IMR-90 (cell line): ENCODE measurements at regions not wholly inside any gene's neighbourhood (a gene's known extent, or its start where the extent isn't known, plus 50 kb on each side); places are given as distances from the start of the nearest gene placed in this dataset.

Source experiments
- ATAC-seq: fragments of 200-7000 bp; cut with Tn5 transposase; 2 replicates; pipeline ENCODE4 v1.9.1; 2020; ENCODE audit warnings: low read depth, mild to moderate bottlenecking, moderate library complexity
- BruUV-seq: library from RNA; stranded (reverse); fragments of 400-500 nt; replicated peaks from 2 replicates; lab custom pipeline; 2021; lab: Mats Ljungman, UMichigan
- CTCF ChIA-PET: fragments of 300-600 bp; formaldehyde crosslinking; extraction: SDS; loops from one replicate; lab custom pipeline; 2021; ENCODE audit warnings: antibody characterized with exemption; lab: Yijun Ruan, JAX
- POLR2A ChIA-PET: fragments of 300-600 bp; sonication (Branson Sonifier 250); formaldehyde crosslinking; loops from one replicate; lab custom pipeline; 2022; ENCODE audit warnings: antibody characterized with exemption; ENCODE audit not compliant: unreplicated experiment; lab: Charles Lee
- DNase-seq: peaks from one replicate; pipeline ENCODE4 v3.0.0; 2013
- H2AFZ ChIP-seq: replicated peaks from 2 replicates; pipeline ENCODE3; 2013; ENCODE audit warnings: low read length, mild to moderate bottlenecking; ENCODE audit not compliant: poor library complexity
- H2AK5ac ChIP-seq: 2 replicates; pipeline ENCODE4 v1.6.1; 2013; ENCODE audit warnings: low read depth, low read length, inconsistent platforms
- H2AK9ac ChIP-seq: replicated peaks from 2 replicates; pipeline ENCODE3; 2013; ENCODE audit warnings: mild to moderate bottlenecking, low read depth, low read length, moderate library complexity; ENCODE audit not compliant: poor library complexity
- H2BK120ac ChIP-seq: 2 replicates; pipeline ENCODE4 v1.6.1; 2013; ENCODE audit warnings: low read depth, low read length, inconsistent platforms
- H2BK15ac ChIP-seq: 3 replicates; pipeline ENCODE4 v1.6.1; 2013; ENCODE audit warnings: low read depth, low read length, inconsistent platforms
- H2BK20ac ChIP-seq: 2 replicates; pipeline ENCODE4 v1.6.1; 2013; ENCODE audit warnings: low read depth, mild to moderate bottlenecking, inconsistent platforms, low read length, moderate library complexity
- H2BK5ac ChIP-seq: 2 replicates; pipeline ENCODE4 v1.6.1; 2013; ENCODE audit warnings: mild to moderate bottlenecking, low read depth, low read length, inconsistent platforms; ENCODE audit not compliant: poor library complexity, severe bottlenecking
- H3K14ac ChIP-seq: replicated peaks from 2 replicates; pipeline ENCODE4 v1.6.1; 2013; ENCODE audit warnings: low read depth, low read length, inconsistent platforms
- H3K18ac ChIP-seq: 2 replicates; pipeline ENCODE4 v1.6.1; 2013; ENCODE audit warnings: low read depth, low read length, control low read depth
- H3K23ac ChIP-seq: 2 replicates; pipeline ENCODE4 v1.6.1; 2013; ENCODE audit warnings: low read depth, low read length, inconsistent platforms
- H3K27ac ChIP-seq: 2 replicates; pipeline ENCODE4 v1.5.1; 2013; ENCODE audit warnings: mild to moderate bottlenecking, control low read depth, low read length; ENCODE audit not compliant: insufficient read depth
- H3K27me3 ChIP-seq: 2 replicates; pipeline ENCODE4 v1.6.1; 2013; ENCODE audit warnings: low read length; ENCODE audit not compliant: control insufficient read depth, insufficient read depth
- H3K36me3 ChIP-seq: 2 replicates; pipeline ENCODE4 v1.6.1; 2013; ENCODE audit warnings: low read length, mixed read lengths; ENCODE audit not compliant: control insufficient read depth, insufficient read depth
- H3K4ac ChIP-seq: 2 replicates; pipeline ENCODE4 v1.6.1; 2013; ENCODE audit warnings: low read depth, low read length, inconsistent platforms
- H3K4me1 ChIP-seq: 2 replicates; pipeline ENCODE4 v1.6.1; 2013; ENCODE audit warnings: low read length, mixed read lengths; ENCODE audit not compliant: control insufficient read depth, insufficient read depth
- H3K4me2 ChIP-seq: 2 replicates; pipeline ENCODE4 v1.6.1; 2013; ENCODE audit warnings: low read depth, mild to moderate bottlenecking, control low read depth, low read length, moderate library complexity
- H3K4me3 ChIP-seq: 2 replicates; pipeline ENCODE4 v1.5.1; 2013; ENCODE audit warnings: low read depth, mild to moderate bottlenecking, control low read depth, low read length, moderate library complexity; ENCODE audit not compliant: insufficient read depth
- H3K56ac ChIP-seq: 2 replicates; pipeline ENCODE4 v1.6.1; 2013; ENCODE audit warnings: low read length, inconsistent platforms; ENCODE audit not compliant: insufficient read depth; ENCODE audit errors: extremely low read depth
- H3K79me1 ChIP-seq, 2 experiments: 2 replicates each; pipeline ENCODE4 v1.6.1; 2013; ENCODE audit warnings: low read length in 2 of 2, inconsistent platforms in 1 of 2, low read depth in 1 of 2
- H3K9ac ChIP-seq: 2 replicates; pipeline ENCODE4 v1.6.1; 2013; ENCODE audit warnings: low read depth, low read length, control low read depth
- H3K9me1 ChIP-seq: 2 replicates; pipeline ENCODE4 v1.6.1; 2013; ENCODE audit warnings: low read length, inconsistent platforms; ENCODE audit not compliant: insufficient read depth
- H3K9me3 ChIP-seq: 2 replicates; pipeline ENCODE4 v1.6.1; 2013; ENCODE audit warnings: low read length; ENCODE audit not compliant: control insufficient read depth, insufficient read depth
- H4K20me1 ChIP-seq: 2 replicates; pipeline ENCODE4 v1.6.1; 2013; ENCODE audit warnings: low read length, inconsistent platforms; ENCODE audit not compliant: insufficient read depth
- H4K5ac ChIP-seq: 2 replicates; pipeline ENCODE4 v1.6.1; 2013; ENCODE audit warnings: mild to moderate bottlenecking, low read depth, low read length, control low read depth
- H4K8ac ChIP-seq, 2 experiments: 2 replicates each; pipeline ENCODE4 v1.6.1; 2013; ENCODE audit warnings: low read depth in 2 of 2, low read length in 2 of 2, control low read depth in 1 of 2, inconsistent platforms in 1 of 2
- H4K91ac ChIP-seq: 2 replicates; pipeline ENCODE4 v1.6.1; 2013; ENCODE audit warnings: low read depth, low read length, inconsistent platforms; ENCODE audit not compliant: insufficient read depth
- ELK1 ChIP-seq: fragments of 150-350 bp; IDR thresholded peaks from 2 replicates; pipeline ENCODE4 v1.6.1; 2016; ENCODE audit warnings: low read depth, mild to moderate bottlenecking, low read length, moderate library complexity, borderline replicate concordance
- NFE2L2 ChIP-seq: fragments of 150-350 bp; IDR thresholded peaks from 2 replicates; pipeline ENCODE4 v1.6.1; 2016; ENCODE audit warnings: low read depth, mild to moderate bottlenecking, low read length
- RCOR1 ChIP-seq: IDR thresholded peaks from 2 replicates; pipeline ENCODE4 v1.6.1; 2012; ENCODE audit warnings: mild to moderate bottlenecking, low read length, improper control_type of control experiment; ENCODE audit not compliant: insufficient replicate concordance
- RFX5 ChIP-seq: IDR thresholded peaks from 2 replicates; pipeline ENCODE4 v1.8.0; 2012; ENCODE audit warnings: low read depth, mild to moderate bottlenecking, low read length, moderate library complexity
- WGBS, 2 experiments: methylation state at CpG; one replicate each; pipeline versions ENCODE4 v1.1.5 to v1.1.7; 2013; ENCODE audit warnings: missing lambda C conversion rate in 2 of 2; ENCODE audit not compliant: insufficient read length in 1 of 2; ENCODE audit errors: extremely low coverage in 2 of 2; 5-methylcytosine and 5-hydroxymethylcytosine counted together
- dilution Hi-C: fragments of 300-500 bp; cut with HindIII; formaldehyde crosslinking; loops from one replicate; pipeline ENCODE4 v1.14.3; 2018; ENCODE audit warnings: low sequenced_read_pairs; ENCODE audit not compliant: unreplicated experiment
- in situ Hi-C: fragments of 300-500 bp; cut with MboI; formaldehyde crosslinking; loops from 3 replicates; pipeline ENCODE4 v1.14.3; 2019; ENCODE audit warnings: low sequenced_read_pairs, inconsistent platforms, mixed read lengths
- intact Hi-C: fragments of 100-400 bp; cut with micrococcal nuclease; formaldehyde crosslinking; loops from 2 replicates; pipeline ENCODE4 v1.10.0; 2022

DNA sequence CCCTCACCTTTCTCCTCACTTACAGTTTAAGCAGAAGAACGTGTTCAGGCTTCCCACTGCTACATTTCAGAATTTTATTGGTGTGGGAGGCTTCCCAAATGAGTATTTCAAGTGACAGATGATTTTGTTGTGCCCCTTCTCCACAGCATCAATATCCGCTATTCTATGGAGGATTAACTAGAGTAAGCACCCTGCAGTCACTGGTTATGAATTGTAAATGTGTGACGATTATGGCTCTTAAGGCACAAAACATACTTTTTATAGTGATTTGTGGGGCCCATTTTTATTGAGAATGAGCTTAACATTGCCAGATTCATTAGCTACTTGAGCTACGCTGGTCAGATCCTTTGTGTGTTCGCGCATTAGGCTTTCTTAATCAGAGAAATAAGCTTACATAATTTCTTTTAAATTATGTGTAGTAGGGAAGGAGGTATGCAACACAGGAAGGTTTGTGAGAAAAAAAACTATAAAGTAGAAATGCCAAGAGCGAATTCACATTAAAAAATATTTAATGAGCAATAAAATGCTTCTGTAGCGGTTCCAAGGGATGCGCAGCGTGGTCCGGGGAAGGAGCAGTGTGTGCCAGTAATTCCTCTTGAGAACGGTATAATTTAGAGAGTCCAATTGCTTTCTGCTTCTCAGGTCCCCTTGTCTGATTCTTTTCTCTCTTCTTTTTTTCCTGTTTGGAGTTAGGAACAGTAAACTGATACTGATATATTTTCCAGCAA lies 2380.4 kb downstream of the MAT2B start:
- Histone ChIP-seq H2BK5ac (no peak overlapping the region), H2AK5ac (no peak overlapping the region), H3K23ac (no peak overlapping the region), H3K79me1 (no peaks in the 10 kb centered on the region), H3K4me3 (no peak overlapping the region), H3K27me3 (no peaks in the 10 kb centered on the region), H3K27ac (no peak overlapping the region), H3K9me1 (no peaks in the 10 kb centered on the region), H3K14ac (no peak overlapping the region), H3K56ac (no peak overlapping the region), H4K91ac (no peak overlapping the region), H3K9ac (no peak overlapping the region), H2BK120ac (no peak overlapping the region), H2BK15ac (no peak overlapping the region), H3K36me3 (no peaks in the 10 kb centered on the region), H4K8ac (no peak overlapping the region), H4K20me1 (no peaks in the 10 kb centered on the region), H3K9me3 (peaks cover 8% of the 10 kb centered on the region), H2BK20ac (no peak overlapping the region), H3K4me1 (no peaks in the 10 kb centered on the region), H2AFZ (no peak overlapping the region), H2AK9ac (no peak overlapping the region), H3K4me2 (no peak overlapping the region), H3K18ac (no peak overlapping the region), H3K4ac (no peak overlapping the region), H4K5ac (no peak overlapping the region)
- ChIA-PET CTCF (no interaction called here), POLR2A (no interaction called here)
- no peak for TF ChIP-seq RFX5
- no peak for TF ChIP-seq NFE2L2
- no peak for TF ChIP-seq RCOR1
- no peak for TF ChIP-seq ELK1
- in situ Hi-C loops (no loop called here), intact Hi-C loops (no loop called here), dilution Hi-C loops (no loop called here)
- DNase-seq (no peak), ATAC-seq (no peak)
- no TSS peak for BruUV-seq
- 60% methylated on average over 1 of the region's 12 CpGs; no CpG with 5 or more reads in 1 of the 2 experiments for WGBS, 2 experiments
